ENCODE measurements at regions not wholly inside any gene's neighbourhood (a gene's known extent, or its start where the extent isn't known, plus 50 kb on each side); places are given as distances from the start of the nearest gene placed in this dataset.

- Histone ChIP-seq H3K4me2 (no peak overlapping the region), H3K9me2 (ENCODE audit: insufficient read depth) (no peaks in the 10 kb centered on the region), H3K27ac (no peak overlapping the region), H3K4me1 (replicated peaks; ENCODE audit: insufficient read depth) (no peaks in the 10 kb centered on the region), H4K20me1 (ENCODE audit: insufficient read depth) (no peaks in the 10 kb centered on the region), H3K27me3 (ENCODE audit: insufficient read depth, low read depth) (no peaks in the 10 kb centered on the region), H2AFZ (no peak overlapping the region), H3K79me2 (ENCODE audit: low read depth) (no peaks in the 10 kb centered on the region), H3K36me3 (ENCODE audit: low read depth) (no peaks in the 10 kb centered on the region), H3K4me3 (no peak overlapping the region), H3K9me3 (ENCODE audit: insufficient read depth, low read depth) (no peaks in the 10 kb centered on the region), H3F3A (ENCODE audit: insufficient read depth, low read depth) (no peaks in the 10 kb centered on the region)
- TF ChIP-seq CTCF (conservative IDR thresholded peaks at IDR 0.05) = no peak
- TF ChIP-seq EZH2 (IDR thresholded peaks at IDR 0.05; ENCODE audit: low read depth) = no peak
- no TSS peak for BruUV-seq (replicated peaks)
- ChIA-PET CTCF (no interaction called here), POLR2A (ENCODE audit: unreplicated experiment) (no interaction called here)
- no peak for DNase-seq
- intact Hi-C loops (cut with micrococcal nuclease; ENCODE audit: unreplicated experiment) = no loop called here
These were observed 453.6 kb downstream of the PDGFC start for GRCh38 chr4:156517956-156518355.

GRCh38 chr4:156517546-156517945 lies 454.1 kb downstream of the PDGFC start:
- BruUV-seq (replicated peaks) = no TSS peak
- Histone ChIP-seq H3K4me3 (no peak overlapping the region), H4K20me1 (ENCODE audit: insufficient read depth) (no peaks in the 10 kb centered on the region), H3K27ac (no peak overlapping the region), H3K4me1 (replicated peaks; ENCODE audit: insufficient read depth) (no peaks in the 10 kb centered on the region), H3K9me3 (ENCODE audit: insufficient read depth, low read depth) (no peaks in the 10 kb centered on the region), H3K9me2 (ENCODE audit: insufficient read depth) (no peaks in the 10 kb centered on the region), H3K36me3 (ENCODE audit: low read depth) (no peaks in the 10 kb centered on the region), H3K79me2 (ENCODE audit: low read depth) (no peaks in the 10 kb centered on the region), H3K4me2 (no peak overlapping the region), H2AFZ (no peak overlapping the region), H3F3A (ENCODE audit: insufficient read depth, low read depth) (no peaks in the 10 kb centered on the region), H3K27me3 (ENCODE audit: insufficient read depth, low read depth) (no peaks in the 10 kb centered on the region)
- CTCF ChIA-PET = no interaction called here
- no peak for DNase-seq
- TF ChIP-seq EZH2 (IDR thresholded peaks at IDR 0.05; ENCODE audit: low read depth) (no peak), CTCF (conservative IDR thresholded peaks at IDR 0.05) (no peak)
- intact Hi-C loops (cut with micrococcal nuclease; ENCODE audit: unreplicated experiment) = no loop called here
- POLR2A ChIA-PET (ENCODE audit: unreplicated experiment) = no interaction called here

GRCh38 chr4:156516698-156517097 lies 454.9 kb downstream of the PDGFC start:
- Histone ChIP-seq H3F3A (ENCODE audit: insufficient read depth, low read depth) (no peaks in the 10 kb centered on the region), H3K9me3 (ENCODE audit: insufficient read depth, low read depth) (no peaks in the 10 kb centered on the region), H3K79me2 (ENCODE audit: low read depth) (no peaks in the 10 kb centered on the region), H2AFZ (no peak overlapping the region), H3K27me3 (ENCODE audit: insufficient read depth, low read depth) (no peaks in the 10 kb centered on the region), H3K36me3 (ENCODE audit: low read depth) (no peaks in the 10 kb centered on the region), H3K27ac (no peak overlapping the region), H3K4me1 (replicated peaks; ENCODE audit: insufficient read depth) (no peaks in the 10 kb centered on the region), H4K20me1 (ENCODE audit: insufficient read depth) (no peaks in the 10 kb centered on the region), H3K4me2 (no peak overlapping the region), H3K4me3 (no peak overlapping the region), H3K9me2 (ENCODE audit: insufficient read depth) (no peaks in the 10 kb centered on the region)
- DNase-seq = no peak
- no peak for TF ChIP-seq CTCF (conservative IDR thresholded peaks at IDR 0.05)
- no peak for TF ChIP-seq EZH2 (IDR thresholded peaks at IDR 0.05; ENCODE audit: low read depth)
- CTCF ChIA-PET = no interaction called here
- no TSS peak for BruUV-seq (replicated peaks)
- POLR2A ChIA-PET (ENCODE audit: unreplicated experiment) = no interaction called here
- intact Hi-C loops (cut with micrococcal nuclease; ENCODE audit: unreplicated experiment) = no loop called here
